GM10266 (cell line): ENCODE measurements at regions not wholly inside any gene's neighbourhood (a gene's known extent, or its start where the extent isn't known, plus 50 kb on each side); places are given as distances from the start of the nearest gene placed in this dataset.

ENCODE experiments used
- DNase-seq: peaks from one replicate; pipeline ENCODE4 v3.0.0; 2012; ENCODE audit errors: extremely low spot score
- TF ChIP-seq, protein P1 (sequence below): IDR thresholded peaks from 2 replicates; pipeline ENCODE4 v1.5.1; 2012; ENCODE audit warnings: mild to moderate bottlenecking, low read depth; ENCODE audit not compliant: control insufficient read depth, insufficient read depth; ENCODE audit errors: missing control alignments

DNA sequence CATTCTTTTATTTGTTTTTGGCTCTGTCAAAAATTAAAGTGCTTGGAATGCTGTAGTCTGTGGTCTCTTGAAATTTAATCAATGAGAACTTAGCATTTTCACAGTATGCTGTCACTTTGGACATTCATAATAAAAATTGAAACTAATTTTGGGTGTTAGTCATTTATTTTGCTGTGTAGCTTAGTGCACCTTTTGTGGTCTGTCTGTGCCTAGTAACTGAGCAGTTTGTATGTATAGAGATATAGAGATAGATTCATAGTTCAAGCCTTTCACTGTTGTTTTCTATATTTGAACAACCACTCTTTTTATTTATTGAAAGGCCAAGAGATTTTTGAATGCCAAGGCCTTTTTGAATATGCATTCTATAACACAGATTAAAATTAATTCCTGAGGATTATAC is 86.4 kb upstream of the TIAM2 start:
- DNase-seq, result no peak
- TF ChIP-seq, protein P1, sequence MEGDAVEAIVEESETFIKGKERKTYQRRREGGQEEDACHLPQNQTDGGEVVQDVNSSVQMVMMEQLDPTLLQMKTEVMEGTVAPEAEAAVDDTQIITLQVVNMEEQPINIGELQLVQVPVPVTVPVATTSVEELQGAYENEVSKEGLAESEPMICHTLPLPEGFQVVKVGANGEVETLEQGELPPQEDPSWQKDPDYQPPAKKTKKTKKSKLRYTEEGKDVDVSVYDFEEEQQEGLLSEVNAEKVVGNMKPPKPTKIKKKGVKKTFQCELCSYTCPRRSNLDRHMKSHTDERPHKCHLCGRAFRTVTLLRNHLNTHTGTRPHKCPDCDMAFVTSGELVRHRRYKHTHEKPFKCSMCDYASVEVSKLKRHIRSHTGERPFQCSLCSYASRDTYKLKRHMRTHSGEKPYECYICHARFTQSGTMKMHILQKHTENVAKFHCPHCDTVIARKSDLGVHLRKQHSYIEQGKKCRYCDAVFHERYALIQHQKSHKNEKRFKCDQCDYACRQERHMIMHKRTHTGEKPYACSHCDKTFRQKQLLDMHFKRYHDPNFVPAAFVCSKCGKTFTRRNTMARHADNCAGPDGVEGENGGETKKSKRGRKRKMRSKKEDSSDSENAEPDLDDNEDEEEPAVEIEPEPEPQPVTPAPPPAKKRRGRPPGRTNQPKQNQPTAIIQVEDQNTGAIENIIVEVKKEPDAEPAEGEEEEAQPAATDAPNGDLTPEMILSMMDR, result no peak

DNA sequence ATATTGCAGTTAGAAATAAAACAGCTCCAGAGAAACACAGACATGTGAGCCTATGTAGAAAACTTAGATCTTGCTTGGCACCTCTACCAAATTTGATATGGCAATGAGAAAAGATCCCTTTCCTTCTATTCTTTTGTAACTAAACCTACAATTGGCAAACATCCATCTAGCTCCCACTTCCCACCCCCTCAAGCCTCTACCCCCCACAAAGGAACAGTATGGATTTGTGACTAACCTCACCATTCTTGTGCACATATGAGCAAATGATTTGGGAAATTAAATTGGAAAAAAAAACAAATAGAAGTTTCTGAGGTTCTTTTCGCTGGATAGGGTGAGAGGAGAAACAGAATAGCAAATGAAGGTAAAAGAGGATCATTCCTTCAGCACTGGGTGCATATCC is 85.8 kb upstream of the TIAM2 start:
- TF ChIP-seq, protein P1, result no peak
- no peak for DNase-seq

DNA sequence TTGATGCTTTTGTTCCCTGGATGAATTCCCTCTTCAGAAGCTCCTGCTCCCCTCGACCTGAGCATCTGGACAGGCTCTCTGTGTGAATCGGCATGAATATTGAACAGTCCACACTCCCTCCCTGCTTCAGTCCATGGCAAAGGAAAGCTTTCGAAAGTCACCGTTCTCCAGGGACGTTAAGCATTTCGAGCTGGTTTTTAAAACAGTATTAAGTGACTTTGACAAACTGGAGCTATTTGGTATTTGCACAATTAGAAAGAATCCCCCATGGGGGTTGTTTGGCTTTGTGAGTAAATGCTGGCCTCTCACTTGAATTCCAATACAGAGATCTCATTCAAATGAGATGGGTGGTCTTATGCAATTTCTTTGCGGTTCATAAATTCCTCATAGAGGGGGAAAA is 85.3 kb upstream of the TIAM2 start:
- no peak for DNase-seq
- TF ChIP-seq, protein P1, result no peak

DNA sequence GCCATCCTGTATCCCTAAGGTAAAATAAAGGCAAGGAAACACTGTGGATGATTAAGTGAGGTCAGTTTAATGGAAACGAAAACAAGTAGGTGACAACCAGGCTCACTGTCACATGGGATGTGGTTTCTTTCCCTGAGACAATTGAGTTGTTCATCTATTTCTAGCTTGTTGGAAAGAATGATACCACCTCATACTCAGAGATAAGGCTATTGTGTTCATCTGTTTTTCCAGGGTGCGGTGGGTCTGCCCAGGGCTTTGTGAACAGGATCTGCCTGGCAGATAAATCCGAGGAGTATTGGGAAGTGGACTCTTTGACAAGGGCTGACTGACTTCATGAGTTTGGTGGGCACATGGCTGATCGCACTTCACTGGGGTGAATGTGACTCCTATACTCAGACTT is 80.8 kb upstream of the TIAM2 start:
- TF ChIP-seq, protein P1, result no peak
- no peak for DNase-seq

DNA sequence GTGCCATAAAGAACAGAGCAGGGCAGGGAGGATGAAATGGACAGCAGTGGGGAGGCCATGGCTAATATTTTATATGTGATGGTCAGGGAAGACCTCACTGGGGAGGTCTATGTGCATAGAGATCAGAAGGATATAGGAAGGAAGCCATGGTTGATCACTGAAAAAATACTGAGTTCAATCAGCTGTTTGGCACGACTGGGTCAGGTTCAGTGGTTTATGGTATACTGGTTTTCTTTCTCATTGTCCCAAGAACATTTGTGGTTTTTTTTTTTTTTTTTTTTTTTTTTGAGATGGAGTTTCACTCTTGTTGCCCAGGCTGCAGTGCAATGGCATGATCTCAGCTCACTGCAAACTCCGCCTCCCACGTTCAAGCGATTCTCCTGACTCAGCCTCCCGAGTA is 78.3 kb upstream of the TIAM2 start:
- no peak for DNase-seq
- TF ChIP-seq, protein P1, result no peak

DNA sequence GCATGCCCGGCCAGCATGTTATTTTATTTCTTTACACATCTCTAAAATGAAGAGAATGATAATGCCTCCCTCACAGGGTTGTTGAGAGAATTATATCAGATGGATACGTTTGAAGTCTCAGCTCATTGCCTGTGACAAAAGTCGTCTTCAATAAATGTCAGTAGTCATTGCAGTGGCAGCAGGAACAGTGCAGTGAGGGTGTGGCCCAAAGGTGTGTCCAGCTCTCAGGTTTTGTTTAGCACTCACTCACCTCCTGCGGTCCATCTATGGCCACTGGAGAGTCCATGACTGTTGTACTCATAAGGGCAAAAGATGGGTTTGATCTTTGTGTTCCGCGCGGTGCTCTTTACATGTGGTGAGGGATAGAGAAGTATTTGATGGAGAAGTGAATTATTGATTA is 77.2 kb upstream of the TIAM2 start:
- DNase-seq, result no peak
- TF ChIP-seq, protein P1, result no peak

DNA sequence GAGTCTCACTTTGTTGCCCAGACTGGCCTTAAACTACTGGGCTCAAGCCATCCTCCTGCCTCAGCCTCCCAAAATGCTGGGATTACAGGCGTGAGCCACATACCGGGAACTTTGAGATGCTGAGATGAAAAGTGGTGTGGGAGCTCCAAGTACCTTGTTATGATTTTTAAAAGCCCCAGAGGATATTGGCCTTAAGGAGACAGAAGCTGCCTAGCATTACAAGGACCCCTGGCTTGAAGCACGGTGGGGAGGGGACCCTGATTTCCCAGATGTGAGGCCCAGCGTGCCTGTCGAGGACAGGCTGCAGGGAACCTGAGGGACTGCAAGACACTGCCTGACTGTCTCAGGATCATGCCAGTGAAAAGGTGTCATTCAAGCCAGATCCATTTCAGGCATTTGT is 75.3 kb upstream of the TIAM2 start:
- TF ChIP-seq, protein P1, result no peak
- DNase-seq, result no peak
